HG03457 (cell line): ENCODE measurements at regions not wholly inside any gene's neighbourhood (a gene's known extent, or its start where the extent isn't known, plus 50 kb on each side); places are given as distances from the start of the nearest gene placed in this dataset.

Experiments used
- ATAC-seq: cut with Tn5 transposase; IDR thresholded peaks from one replicate; pipeline ENCODE4 v1.9.1; 2021; ENCODE audit warnings: moderate number of reproducible peaks; ENCODE audit not compliant: unreplicated experiment

DNA sequence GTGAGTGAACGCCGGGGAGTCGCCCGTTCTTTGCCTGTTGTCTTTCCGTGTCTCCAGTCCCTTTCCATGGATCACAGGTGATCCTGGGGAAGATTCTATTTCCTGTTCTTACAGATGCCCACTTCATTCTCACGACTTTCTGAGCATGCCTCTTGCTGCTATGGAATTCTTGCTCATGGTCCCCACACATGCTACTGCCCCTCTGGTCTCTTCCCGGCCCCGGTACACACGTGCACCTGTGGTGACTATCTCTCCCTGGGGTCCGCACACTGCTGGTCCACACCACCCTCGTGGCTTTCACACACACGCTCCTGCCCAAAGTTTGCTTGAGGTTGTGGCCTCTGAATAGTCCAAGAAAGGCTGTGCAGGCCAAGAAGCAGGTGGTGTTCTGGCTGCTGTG lies 67.9 kb upstream of the ALKAL2 start:
- ATAC-seq = no peak

DNA sequence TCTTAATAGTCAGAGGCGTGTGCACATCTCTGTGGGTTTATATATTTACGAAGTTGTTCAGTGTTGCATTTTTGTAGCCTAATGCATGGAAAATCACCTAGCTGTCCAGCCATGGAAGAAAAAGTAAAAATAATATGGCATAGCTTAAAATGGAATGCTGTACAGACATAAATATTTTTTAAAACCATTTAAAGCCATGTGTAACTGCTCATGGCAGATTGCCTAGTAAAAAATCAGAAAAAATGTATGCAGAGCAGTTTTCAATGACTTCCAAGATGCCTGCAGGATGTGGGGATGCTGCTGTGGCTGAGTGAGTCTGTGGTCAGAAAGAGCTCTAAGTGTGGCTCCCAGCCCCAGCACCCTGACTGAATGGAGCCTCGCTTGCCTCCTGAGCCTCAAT lies 64.8 kb upstream of the ALKAL2 start:
- no peak for ATAC-seq

DNA sequence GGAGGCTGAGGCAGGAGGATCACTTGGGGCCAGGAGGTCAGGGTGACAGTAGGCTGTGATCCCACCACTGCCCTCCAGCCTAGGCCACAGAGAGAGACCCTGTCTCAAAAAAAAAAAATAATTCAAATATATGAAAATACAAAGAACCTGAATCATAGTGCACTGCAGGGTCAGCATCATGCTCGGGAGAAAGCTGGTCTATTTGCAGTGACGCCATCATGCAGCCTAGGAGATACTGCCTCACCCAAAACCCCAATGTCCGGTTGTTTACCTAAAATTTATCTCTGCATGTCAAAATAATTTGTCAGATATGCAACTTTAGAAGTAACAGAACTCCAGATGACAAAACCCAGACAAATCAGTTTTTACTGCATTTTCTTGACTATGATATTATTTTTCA lies 61.5 kb upstream of the ALKAL2 start:
- ATAC-seq = no peak

DNA sequence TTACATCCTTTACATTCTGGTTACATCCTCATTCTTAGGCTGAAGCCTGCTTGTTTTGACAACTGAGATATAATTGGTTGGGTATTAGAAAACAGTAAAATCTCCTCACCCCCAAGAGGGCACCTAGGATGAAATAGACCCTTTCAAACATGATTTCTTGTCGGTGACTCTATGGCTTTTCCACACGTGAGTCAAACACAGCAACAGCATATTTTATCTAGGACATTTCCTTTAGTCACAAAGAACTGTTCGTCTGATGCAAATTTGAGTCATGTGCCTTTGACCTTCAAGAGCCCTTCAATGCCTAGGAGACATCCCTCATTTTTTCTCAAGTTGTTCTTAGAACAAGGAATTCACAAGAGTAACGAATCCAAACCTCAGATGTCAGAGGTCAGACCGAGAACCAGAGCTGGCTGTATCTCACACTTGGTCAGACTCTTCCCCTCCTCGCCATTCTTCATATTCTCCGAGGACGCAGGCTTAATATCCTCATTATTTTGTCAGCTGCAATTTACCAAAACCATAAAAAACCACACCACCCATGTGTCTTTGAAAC lies 60.5 kb upstream of the ALKAL2 start:
- ATAC-seq = no peak

DNA sequence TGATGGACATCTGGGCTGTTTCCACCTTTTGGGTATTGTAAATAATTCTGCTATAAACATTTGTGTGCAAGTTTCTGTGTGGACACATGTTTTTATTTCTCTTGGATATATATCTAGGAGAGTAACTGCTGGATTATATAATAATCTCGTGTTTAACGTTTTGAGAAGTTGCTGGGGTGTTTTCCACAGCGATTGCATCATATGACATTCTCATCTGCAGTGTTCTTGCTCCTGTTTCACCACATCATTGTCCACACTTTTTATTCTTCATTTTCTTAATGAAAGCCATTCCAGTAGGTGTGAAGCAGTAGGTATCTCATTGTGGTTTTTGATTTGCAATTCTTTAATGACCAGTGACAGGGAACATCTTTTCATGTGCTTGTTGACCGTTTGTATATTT lies 56.9 kb upstream of the ALKAL2 start:
- ATAC-seq = no peak

DNA sequence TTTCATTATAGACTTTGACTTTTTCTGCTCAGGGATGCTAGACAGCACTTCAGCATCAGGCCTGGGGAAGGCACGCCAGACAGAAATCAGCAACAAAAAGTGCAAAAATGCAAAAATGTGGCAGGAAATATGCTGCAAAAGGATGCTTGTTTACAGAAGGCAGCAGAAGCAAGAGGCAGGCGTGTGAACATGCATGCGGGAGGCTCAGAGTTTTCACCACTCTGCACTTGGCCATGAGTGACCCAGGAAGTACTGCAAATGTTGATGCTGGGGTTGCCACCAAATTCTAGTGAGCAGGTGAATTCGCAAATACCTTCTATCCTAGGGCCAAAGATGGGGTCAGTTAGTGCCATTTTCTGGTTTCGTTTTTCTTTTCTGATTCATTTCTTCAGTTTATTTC lies 55.5 kb upstream of the ALKAL2 start:
- ATAC-seq = no peak

DNA sequence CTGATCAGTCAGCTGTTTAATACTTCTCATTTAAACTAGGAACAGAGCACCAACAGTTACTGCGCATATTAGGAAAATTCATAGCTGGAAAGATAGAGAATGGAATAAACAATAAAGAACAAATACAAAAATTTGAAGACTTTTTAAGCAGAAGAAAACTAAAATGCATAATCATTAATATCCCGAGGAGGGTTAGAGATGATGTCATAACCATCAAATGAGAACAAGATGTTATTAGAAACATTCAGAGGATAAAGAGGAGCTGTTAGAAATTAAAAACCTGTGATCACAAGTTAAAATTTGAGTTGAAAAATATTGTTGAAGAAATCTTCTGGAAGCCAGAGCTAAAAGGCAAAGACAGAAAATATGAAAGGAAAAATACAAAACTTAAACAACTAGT lies 54.0 kb upstream of the ALKAL2 start:
- ATAC-seq = no peak

DNA sequence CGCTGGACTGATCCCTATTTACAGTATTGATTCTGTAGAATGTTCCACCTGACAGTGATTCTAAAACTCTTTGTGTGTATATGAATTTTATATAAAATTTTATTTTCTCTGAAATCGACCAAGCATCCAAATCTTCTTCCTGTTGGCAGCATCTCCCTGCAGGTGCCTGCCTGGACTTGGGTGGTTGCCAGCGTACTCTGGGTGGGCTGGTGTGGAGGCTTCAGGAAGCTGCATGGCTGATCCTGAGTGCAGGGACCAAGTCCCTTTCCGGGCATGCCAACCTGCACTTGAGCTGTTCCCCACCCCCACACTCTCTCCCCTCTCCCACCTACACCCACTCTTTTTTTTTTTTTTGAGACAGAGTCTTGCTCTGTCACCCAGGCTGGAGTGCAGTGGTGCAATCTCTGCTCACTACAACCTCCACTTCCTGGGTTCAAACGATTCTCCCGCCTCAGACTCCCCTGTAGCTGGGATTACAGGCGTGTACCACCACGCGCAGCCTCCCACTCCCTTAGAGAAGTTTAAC lies 53.2 kb upstream of the ALKAL2 start:
- no peak for ATAC-seq
